Endothelial cell of umbilical vein (primary cell): ENCODE measurements at regions not wholly inside any gene's neighbourhood (a gene's known extent, or its start where the extent isn't known, plus 50 kb on each side); places are given as distances from the start of the nearest gene placed in this dataset.

Experiments used
- BruUV-seq: library from RNA; stranded (reverse); fragments of 400-500 nt; replicated peaks from 2 replicates; lab custom pipeline; 2021; lab: Mats Ljungman, UMichigan
- CTCF ChIA-PET: fragments of 300-600, 350-600 bp; sonication (Branson Sonifier 250); formaldehyde crosslinking; loops from one replicate; lab custom pipeline; 2021; ENCODE audit warnings: antibody characterized with exemption, inconsistent platforms; lab: Charles Lee
- POLR2A ChIA-PET: fragments of 300-600, 350-600 bp; sonication (Branson Sonifier 250); formaldehyde crosslinking; loops from one replicate; lab custom pipeline; 2021; ENCODE audit warnings: antibody characterized with exemption, inconsistent platforms; lab: Charles Lee
- DNase-seq: peaks from one replicate; pipeline ENCODE4 v3.0.0-alpha.2; 2011; ENCODE audit warnings: low read depth, low spot score
- FAIRE-seq: peaks from 2 replicates; lab custom pipeline; 2011; peaks lifted over from hg19 to GRCh38; lab: Jason Lieb, UNC
- H2AFZ ChIP-seq: 2 replicates; pipeline ENCODE4 v1.6.0; 2012; ENCODE audit warnings: low read depth, low read length, control low read depth, inconsistent platforms
- H3K27ac ChIP-seq: 2 replicates; pipeline ENCODE4 v1.5.1; 2011; ENCODE audit warnings: low read depth, mild to moderate bottlenecking, control low read depth, low read length, moderate library complexity; ENCODE audit not compliant: insufficient read depth
- H3K27me3 ChIP-seq, 2 experiments: 2 replicates each; pipeline versions ENCODE4 v1.6.0 to v1.6.1; 2011; ENCODE audit warnings: low read length in 2 of 2, mixed read lengths in 1 of 2; ENCODE audit not compliant: control insufficient read depth in 2 of 2, insufficient read depth in 2 of 2
- H3K36me3 ChIP-seq, 2 experiments: 2 replicates in 1 of 2; 3 replicates in 1 of 2; pipeline ENCODE4 v1.5.1; 2011; ENCODE audit warnings: low read length in 2 of 2, mild to moderate bottlenecking in 1 of 2, moderate library complexity in 1 of 2; ENCODE audit not compliant: control insufficient read depth in 2 of 2, insufficient read depth in 2 of 2; ENCODE audit errors: extremely low read depth in 1 of 2
- H3K4me1 ChIP-seq: 3 replicates; pipeline ENCODE4 v1.5.1; 2011; ENCODE audit warnings: mild to moderate bottlenecking, low read length; ENCODE audit not compliant: control insufficient read depth, insufficient read depth; ENCODE audit errors: extremely low read depth
- H3K4me2 ChIP-seq: 2 replicates; pipeline ENCODE4 v1.6.1; 2011; ENCODE audit warnings: low read length, control low read depth, mixed read lengths; ENCODE audit not compliant: insufficient read depth
- H3K4me3 ChIP-seq, 3 experiments: fragments of 200-600 bp in 1 of 3; sonication (generic), shearing (Covaris generic) in 1 of 3; replicated peaks in 1 of 3; 2 replicates each; pipeline ENCODE4 v1.5.1; 2011 to 2016; ENCODE audit warnings: control low read depth in 3 of 3, low read length in 3 of 3, mild to moderate bottlenecking in 2 of 3, inconsistent platforms in 1 of 3, low read depth in 1 of 3, moderate library complexity in 1 of 3; ENCODE audit not compliant: insufficient read depth in 1 of 3
- H3K79me2 ChIP-seq: 2 replicates; pipeline ENCODE4 v1.6.0; 2012; ENCODE audit warnings: low read length, inconsistent platforms; ENCODE audit not compliant: control insufficient read depth, insufficient read depth
- H3K9ac ChIP-seq: replicated peaks from 2 replicates; pipeline ENCODE3; 2011; ENCODE audit warnings: low read length, control low read depth; ENCODE audit not compliant: insufficient read depth; ENCODE audit errors: extremely low read depth
- H3K9me1 ChIP-seq: replicated peaks from 3 replicates; pipeline ENCODE4 v1.6.0; 2011; ENCODE audit warnings: mild to moderate bottlenecking, low read length; ENCODE audit not compliant: control insufficient read depth, insufficient read depth; ENCODE audit errors: extremely low read depth
- H3K9me3 ChIP-seq: replicated peaks from 2 replicates; pipeline ENCODE4 v1.5.1; 2012; ENCODE audit warnings: low read length, inconsistent platforms; ENCODE audit not compliant: control insufficient read depth, insufficient read depth
- H4K20me1 ChIP-seq: replicated peaks from 2 replicates; pipeline ENCODE3; 2011; ENCODE audit warnings: mild to moderate bottlenecking, low read length; ENCODE audit not compliant: control insufficient read depth, insufficient read depth; ENCODE audit errors: extremely low read depth
- EZH2 ChIP-seq: IDR thresholded peaks from 2 replicates; pipeline ENCODE4 v1.6.1; 2012; ENCODE audit warnings: borderline replicate concordance, low read depth, mild to moderate bottlenecking, moderate library complexity, low read length, inconsistent platforms; ENCODE audit not compliant: severe bottlenecking
- FOS ChIP-seq: IDR thresholded peaks from 2 replicates; pipeline ENCODE4 v1.6.1; 2011; ENCODE audit warnings: mild to moderate bottlenecking, low read length, moderate library complexity, borderline replicate concordance; ENCODE audit not compliant: insufficient read depth
- GATA2 ChIP-seq: IDR thresholded peaks from 2 replicates; pipeline ENCODE4 v1.7.0; 2011; ENCODE audit warnings: low read depth, mild to moderate bottlenecking, moderate library complexity, mixed read lengths, low read length; ENCODE audit not compliant: insufficient read length, insufficient read depth
- JUN ChIP-seq: IDR thresholded peaks from 2 replicates; pipeline ENCODE4 v1.6.1; 2011; ENCODE audit warnings: borderline replicate concordance, low read depth; ENCODE audit not compliant: insufficient read length, insufficient read depth
- MAX ChIP-seq: IDR thresholded peaks from 2 replicates; pipeline ENCODE4 v1.6.1; 2011; ENCODE audit not compliant: insufficient read depth, insufficient read length
- MYC ChIP-seq: IDR thresholded peaks from one replicate; pipeline ENCODE4 v1.6.1; 2011; ENCODE audit warnings: mild to moderate bottlenecking, low read depth, low read length
- POLR2A ChIP-seq: IDR thresholded peaks from 2 replicates; pipeline ENCODE4 v1.6.1; 2012; ENCODE audit warnings: low read depth, mild to moderate bottlenecking, control low read depth, low read length
- POLR2AphosphoS5 ChIP-seq: IDR thresholded peaks from 2 replicates; pipeline ENCODE4 v1.6.1; 2012; ENCODE audit warnings: low read depth, mild to moderate bottlenecking, control low read depth, low read length, moderate library complexity; ENCODE audit not compliant: insufficient read depth
- dilution Hi-C: fragments of 300-500 bp; cut with MboI; formaldehyde crosslinking; loops from one replicate; pipeline ENCODE4 v1.15.0; 2019; ENCODE audit warnings: low sequenced_read_pairs; ENCODE audit not compliant: extremely low pct_ligation_motif_present
- intact Hi-C: fragments of 100-400 bp; cut with micrococcal nuclease; formaldehyde crosslinking; loops from one replicate; pipeline ENCODE4 v1.10.0; 2022
- TF ChIP-seq, protein P1 (sequence below), 2 donors: IDR thresholded peaks; 1 replicate in 1 of 2; 2 replicates in 1 of 2; pipeline ENCODE4 v1.5.1; 2011; ENCODE audit warnings: low read length in 2 of 2, mild to moderate bottlenecking in 2 of 2, moderate library complexity in 2 of 2, control low read depth in 1 of 2, inconsistent platforms in 1 of 2, low read depth in 1 of 2; ENCODE audit not compliant: insufficient read depth in 1 of 2; ENCODE audit errors: extremely low read depth in 1 of 2

- Histone ChIP-seq H2AFZ (no peak overlapping the region), H3K27me3 (peaks cover 0 to 3% of the 10 kb centered on the region in 2 experiments), H3K9me1 (no peaks in the 10 kb centered on the region), H4K20me1 (no peaks in the 10 kb centered on the region), H3K9me3 (no peaks in the 10 kb centered on the region), H3K36me3 (no peaks in the 10 kb centered on the region), H3K4me3 (no peak overlapping the region), H3K9ac (no peak overlapping the region), H3K4me1 (no peaks in the 10 kb centered on the region), H3K27ac (no peak overlapping the region), H3K79me2 (no peaks in the 10 kb centered on the region), H3K4me2 (no peak overlapping the region)
- no TSS peak for BruUV-seq
- no peak for FAIRE-seq
- intact Hi-C loops (no loop called here), dilution Hi-C loops (no loop called here)
- TF ChIP-seq MYC: no peak
- ChIA-PET CTCF (no interaction called here), POLR2A (no interaction called here)
- DNase-seq: no peak
These were observed 241.1 kb upstream of the TBX18 start for GRCh38 chr6:85005494-85005893.

DNA sequence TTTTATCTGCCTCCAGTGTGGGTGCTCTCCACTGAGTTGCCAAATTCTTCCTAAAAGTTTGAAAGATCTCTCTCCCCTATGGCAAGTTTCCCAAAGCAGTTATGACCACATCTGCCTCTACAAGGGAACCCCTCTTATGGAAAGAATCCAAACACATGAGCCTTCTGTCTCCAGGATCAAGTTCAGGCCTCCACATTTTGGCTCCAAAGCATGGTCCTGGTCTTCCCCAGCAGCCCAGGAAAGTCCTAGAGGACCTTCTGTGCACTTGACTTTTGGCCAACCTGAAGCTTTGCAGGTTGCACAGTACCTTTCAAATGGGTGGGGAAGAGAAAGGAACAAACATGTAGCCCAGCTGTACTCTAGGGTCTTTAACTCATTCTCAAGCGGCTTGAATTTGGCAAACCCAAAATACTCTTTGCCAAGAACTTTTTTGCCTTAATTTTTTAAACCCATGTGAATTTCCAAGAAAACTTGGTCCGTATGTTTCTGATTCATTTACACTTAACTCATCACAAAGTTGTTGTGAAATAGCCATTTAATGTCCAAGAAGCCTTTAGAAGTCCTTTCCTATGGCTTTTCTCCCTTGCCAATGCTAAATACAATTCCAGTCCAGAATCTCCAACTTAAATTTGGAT lies 240.1 kb upstream of the TBX18 start:
- Histone ChIP-seq H3K27me3 (peaks cover 0 to 3% of the 10 kb centered on the region in 2 experiments), H3K27ac (no peak overlapping the region), H3K9me1 (no peaks in the 10 kb centered on the region), H3K4me2 (no peak overlapping the region), H3K79me2 (no peaks in the 10 kb centered on the region), H3K4me1 (no peaks in the 10 kb centered on the region), H3K9me3 (no peaks in the 10 kb centered on the region), H4K20me1 (no peaks in the 10 kb centered on the region), H3K4me3 (no peak overlapping the region), H2AFZ (no peak overlapping the region), H3K36me3 (no peaks in the 10 kb centered on the region), H3K9ac (no peak overlapping the region)
- POLR2A ChIA-PET: no interaction called here
- dilution Hi-C loops: no loop called here
- CTCF ChIA-PET: no interaction called here
- DNase-seq: no peak
- intact Hi-C loops: no loop called here
- no peak for FAIRE-seq
- no TSS peak for BruUV-seq
- TF ChIP-seq JUN (no peak), MAX (no peak), POLR2A (no peak), GATA2 (no peak), POLR2AphosphoS5 (no peak), FOS (no peak), MYC (no peak), EZH2 (no peak)
- TF ChIP-seq, protein P1, sequence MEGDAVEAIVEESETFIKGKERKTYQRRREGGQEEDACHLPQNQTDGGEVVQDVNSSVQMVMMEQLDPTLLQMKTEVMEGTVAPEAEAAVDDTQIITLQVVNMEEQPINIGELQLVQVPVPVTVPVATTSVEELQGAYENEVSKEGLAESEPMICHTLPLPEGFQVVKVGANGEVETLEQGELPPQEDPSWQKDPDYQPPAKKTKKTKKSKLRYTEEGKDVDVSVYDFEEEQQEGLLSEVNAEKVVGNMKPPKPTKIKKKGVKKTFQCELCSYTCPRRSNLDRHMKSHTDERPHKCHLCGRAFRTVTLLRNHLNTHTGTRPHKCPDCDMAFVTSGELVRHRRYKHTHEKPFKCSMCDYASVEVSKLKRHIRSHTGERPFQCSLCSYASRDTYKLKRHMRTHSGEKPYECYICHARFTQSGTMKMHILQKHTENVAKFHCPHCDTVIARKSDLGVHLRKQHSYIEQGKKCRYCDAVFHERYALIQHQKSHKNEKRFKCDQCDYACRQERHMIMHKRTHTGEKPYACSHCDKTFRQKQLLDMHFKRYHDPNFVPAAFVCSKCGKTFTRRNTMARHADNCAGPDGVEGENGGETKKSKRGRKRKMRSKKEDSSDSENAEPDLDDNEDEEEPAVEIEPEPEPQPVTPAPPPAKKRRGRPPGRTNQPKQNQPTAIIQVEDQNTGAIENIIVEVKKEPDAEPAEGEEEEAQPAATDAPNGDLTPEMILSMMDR (IDR thresholded peaks at IDR 0.05; ENCODE audit: extremely low read depth in 1 of 2, insufficient read depth in 1 of 2, low read depth in 1 of 2, low read length in 2 of 2): no peak
